ENCODE measurements at regions not wholly inside any gene's neighbourhood (a gene's known extent, or its start where the extent isn't known, plus 50 kb on each side); places are given as distances from the start of the nearest gene placed in this dataset.

- no peak for TF ChIP-seq REST (IDR thresholded peaks at IDR 0.05; ENCODE audit: unreplicated experiment)
- TF ChIP-seq POLR2AphosphoS5 (IDR thresholded peaks at IDR 0.05; ENCODE audit: low read depth) = no peak
- TF ChIP-seq NANOG (IDR thresholded peaks at IDR 0.05; ENCODE audit: borderline replicate concordance) = no peak
- TF ChIP-seq EZH2phosphoT487 (IDR thresholded peaks at IDR 0.05; ENCODE audit: unreplicated experiment) = no peak
Observed at GRCh38 chr21:39001341-39001740, 181.9 kb downstream of the PSMG1 start (continued).

- Histone ChIP-seq H2AFZ (no peak overlapping the region), H3K9me2 (ENCODE audit: insufficient read depth) (no peaks in the 10 kb centered on the region), H3F3A (replicated peaks; ENCODE audit: low read depth) (no peaks in the 10 kb centered on the region), H3K27me3 (ENCODE audit: insufficient read depth) (no peaks in the 10 kb centered on the region), H3K36me3 (ENCODE audit: insufficient read depth) (no peaks in the 10 kb centered on the region), H3K4me2 (no peak overlapping the region), H4K20me1 (replicated peaks; ENCODE audit: insufficient read depth) (no peaks in the 10 kb centered on the region), H3K4me3 (no peak overlapping the region), H3K4me1 (ENCODE audit: insufficient read depth) (0 out of 2 replicates have a peak, but pooled peaks cover 3% of the 10 kb centered on the region), H3K79me2 (replicated peaks; ENCODE audit: insufficient read depth) (no peaks in the 10 kb centered on the region), H3K27ac (ENCODE audit: low read depth) (no peak overlapping the region)
- H3K4me1 Mint-ChIP-seq = peaks cover 4% of the 10 kb centered on the region; the same call in 1 of the 3 replicates
- H3K27ac Mint-ChIP-seq = no peak overlapping the region
- ATAC-seq (no peak), DNase-seq (ENCODE audit: low spot score) (no peak)
- H3K4me3 Mint-ChIP-seq = no peak overlapping the region
- no peaks in the 10 kb centered on the region for H3K9me3 Mint-ChIP-seq
- no peaks in the 10 kb centered on the region; the same call in 2 of the 3 replicates for H3K36me3 Mint-ChIP-seq (ENCODE audit: low read depth)
- H3K27me3 Mint-ChIP-seq (ENCODE audit: insufficient read depth, low read depth, poor library complexity) = peaks cover 8% of the 10 kb centered on the region
- TF ChIP-seq JUNB (IDR thresholded peaks at IDR 0.05; ENCODE audit: unreplicated experiment) (no peak), REST (IDR thresholded peaks at IDR 0.05; ENCODE audit: unreplicated experiment) (no peak), POLR2AphosphoS5 (IDR thresholded peaks at IDR 0.05; ENCODE audit: low read depth) (no peak), EZH2 (IDR thresholded peaks at IDR 0.05; ENCODE audit: low read depth, unreplicated experiment) (no peak), ZNF114 (CRISPR knock-in tag; IDR thresholded peaks at IDR 0.05) (no peak), CTCF (conservative IDR thresholded peaks at IDR 0.05; ENCODE audit: low read depth in 2 of 2) (no peak), STAT1 (IDR thresholded peaks at IDR 0.05; ENCODE audit: unreplicated experiment) (no peak), EZH2phosphoT487 (IDR thresholded peaks at IDR 0.05; ENCODE audit: unreplicated experiment) (no peak), NANOG (IDR thresholded peaks at IDR 0.05; ENCODE audit: borderline replicate concordance) (no peak), ZNF331 (CRISPR knock-in tag; IDR thresholded peaks at IDR 0.05; ENCODE audit: low read depth) (no peak)
Observed at GRCh38 chr21:39000496-39000895, 182.8 kb downstream of the PSMG1 start.
